ENCODE measurements at regions not wholly inside any gene's neighbourhood (a gene's known extent, or its start where the extent isn't known, plus 50 kb on each side); places are given as distances from the start of the nearest gene placed in this dataset.
A peak's percentile ranks its signal among the peaks of the same experiment; 100 is the strongest.
"Not testable (repeated sequence)": the region's sequence is repeated elsewhere in the genome, so short reads cannot be mapped to it uniquely, and the experiment has no call there.

- peak; percentile 7 for DNase-seq (ENCODE audit: low read depth)
These were observed 179.9 kb upstream of the TSHZ3 start for GRCh38 chr19:31529121-31529520.

- no peak for DNase-seq (ENCODE audit: low read depth)
These were observed 181.5 kb upstream of the TSHZ3 start for GRCh38 chr19:31530781-31531180.

GRCh38 chr19:31531326-31531725, 182.1 kb upstream of the TSHZ3 start:
- DNase-seq (ENCODE audit: low read depth): no peak

DNA sequence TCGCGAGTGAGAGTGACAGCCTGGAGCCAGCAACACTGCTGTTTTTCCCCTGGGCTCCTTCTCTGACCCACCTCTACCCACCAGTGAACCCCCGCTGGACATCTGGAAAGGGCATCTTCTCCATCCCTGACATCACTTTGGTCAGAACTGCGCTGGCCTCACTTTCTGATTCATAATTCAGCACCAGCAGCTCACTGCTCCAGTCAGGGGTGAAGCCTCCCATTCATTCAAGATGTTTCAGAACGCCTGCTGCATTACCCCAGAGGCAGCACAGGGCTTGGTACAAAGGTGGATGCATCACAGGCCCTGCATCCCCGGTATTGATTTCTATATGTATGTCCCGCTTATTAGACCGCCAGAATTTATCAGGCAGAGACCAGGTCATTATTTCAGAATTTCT, 182.8 kb upstream of the TSHZ3 start:
- DNase-seq (ENCODE audit: low read depth): no peak

- DNase-seq (ENCODE audit: low read depth): no peak
These were observed 183.9 kb upstream of the TSHZ3 start for GRCh38 chr19:31533114-31533513.

GRCh38 chr19:31534231-31534630, 185.0 kb upstream of the TSHZ3 start:
- no peak for DNase-seq (ENCODE audit: low read depth)

GRCh38 chr19:31534786-31535657, 185.8 kb upstream of the TSHZ3 start:
- no peak for DNase-seq (ENCODE audit: low read depth)

DNA sequence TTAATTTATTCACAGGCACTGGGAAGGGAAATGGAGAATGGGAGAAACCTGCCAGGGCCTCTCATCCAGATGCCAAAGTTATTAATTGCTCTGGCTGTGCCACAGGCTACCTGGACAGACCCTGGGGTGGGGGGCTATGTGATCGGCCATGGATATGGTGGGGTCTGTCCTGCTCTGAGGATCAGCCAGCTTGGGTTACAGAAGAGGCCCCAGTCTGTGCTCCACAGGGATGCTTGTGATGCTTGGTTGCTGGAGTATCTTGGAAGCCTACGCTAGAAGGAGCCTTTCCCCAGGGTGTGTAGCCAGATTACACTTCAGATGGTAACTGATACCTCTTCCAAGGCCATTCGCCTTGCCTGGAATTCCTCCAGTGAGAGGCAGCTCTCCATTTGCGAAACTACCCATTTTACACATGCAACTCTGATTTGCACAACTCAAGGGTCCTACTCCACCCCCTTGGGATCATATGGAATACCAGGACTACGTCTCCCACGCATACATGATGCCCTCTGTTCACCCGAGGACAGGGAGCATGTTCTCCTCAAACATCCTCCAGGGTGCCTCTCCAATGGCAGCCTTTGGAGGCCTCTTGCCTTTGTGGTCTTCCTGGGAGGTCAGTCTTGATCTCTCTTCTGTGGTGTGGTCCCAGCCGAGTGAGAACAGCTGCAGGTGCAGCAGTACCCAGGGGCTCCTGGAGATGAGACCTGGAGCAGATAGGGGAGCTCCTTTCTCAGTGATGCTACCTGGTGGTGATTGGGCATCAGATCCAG, 186.6 kb upstream of the TSHZ3 start:
- no peak for DNase-seq (ENCODE audit: low read depth)

- DNase-seq (ENCODE audit: low read depth): no peak
These were observed 187.9 kb upstream of the TSHZ3 start for GRCh38 chr19:31537136-31537535.

GRCh38 chr19:31537902-31538301, 188.7 kb upstream of the TSHZ3 start:
- DNase-seq (ENCODE audit: low read depth): not testable (repeated sequence)

DNA sequence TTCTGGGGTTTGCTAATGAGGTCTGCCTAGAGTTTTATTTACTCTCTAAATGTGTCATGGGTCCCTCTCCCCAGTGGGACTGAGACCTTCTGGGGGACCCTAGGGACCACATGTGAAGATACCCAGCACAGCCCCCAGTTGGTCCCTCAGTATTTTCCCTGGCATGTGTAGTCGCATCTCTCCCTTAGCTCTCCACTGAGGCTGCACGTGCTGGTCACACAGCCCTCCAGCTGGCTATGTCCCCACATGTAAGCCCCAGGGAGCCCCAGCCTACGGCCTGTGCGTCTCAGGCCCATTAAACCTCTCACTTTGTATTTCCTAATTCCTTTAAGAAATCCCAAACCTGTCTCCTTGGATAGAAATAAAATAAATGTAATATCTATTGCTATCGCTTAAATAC, 189.6 kb upstream of the TSHZ3 start:
- DNase-seq (ENCODE audit: low read depth): no peak

DNA sequence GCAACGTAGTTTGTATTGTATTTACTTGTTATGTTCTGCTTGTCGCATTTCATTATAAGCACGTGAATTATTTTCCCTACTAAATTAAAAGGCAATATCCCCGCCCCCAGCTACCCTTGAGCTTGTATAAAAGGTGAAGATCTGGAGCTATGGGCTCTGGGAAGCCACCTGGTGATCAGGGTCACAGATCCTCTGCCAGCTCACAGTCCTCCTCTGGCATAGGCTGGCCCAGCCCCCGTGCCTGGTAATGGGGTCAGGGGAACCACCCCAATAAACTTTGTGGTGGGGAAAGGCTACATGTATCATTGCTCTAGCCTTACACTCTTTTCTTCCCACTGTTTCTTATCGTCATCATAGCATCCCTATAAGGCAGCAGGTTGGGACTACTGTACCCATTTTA, 190.2 kb upstream of the TSHZ3 start:
- no peak for DNase-seq (ENCODE audit: low read depth)

GRCh38 chr19:31541396-31541795, 192.2 kb upstream of the TSHZ3 start:
- no peak for DNase-seq (ENCODE audit: low read depth)

- no peak for DNase-seq (ENCODE audit: low read depth)
These were observed 194.2 kb upstream of the TSHZ3 start for GRCh38 chr19:31543456-31543855.

DNA sequence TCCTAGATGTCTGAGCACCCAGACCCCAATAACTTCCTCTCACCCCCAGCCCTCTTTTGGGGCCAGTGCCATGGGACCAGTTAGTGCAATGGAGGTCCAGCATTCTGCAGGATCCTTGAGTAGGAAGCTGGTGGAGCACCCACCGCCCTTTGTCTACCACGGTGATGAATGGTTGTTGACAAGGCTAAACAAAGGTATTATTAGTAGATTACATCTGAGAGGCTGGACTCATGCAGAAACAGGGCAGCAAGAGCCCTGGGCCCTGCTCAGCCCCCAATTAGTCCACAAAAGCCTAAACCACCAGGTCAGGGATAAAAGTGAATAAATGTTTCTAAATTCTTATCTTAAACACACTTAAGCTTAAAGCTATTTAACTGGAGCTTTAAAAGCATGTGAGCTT, 196.5 kb upstream of the TSHZ3 start:
- DNase-seq (ENCODE audit: low read depth): no peak

DNA sequence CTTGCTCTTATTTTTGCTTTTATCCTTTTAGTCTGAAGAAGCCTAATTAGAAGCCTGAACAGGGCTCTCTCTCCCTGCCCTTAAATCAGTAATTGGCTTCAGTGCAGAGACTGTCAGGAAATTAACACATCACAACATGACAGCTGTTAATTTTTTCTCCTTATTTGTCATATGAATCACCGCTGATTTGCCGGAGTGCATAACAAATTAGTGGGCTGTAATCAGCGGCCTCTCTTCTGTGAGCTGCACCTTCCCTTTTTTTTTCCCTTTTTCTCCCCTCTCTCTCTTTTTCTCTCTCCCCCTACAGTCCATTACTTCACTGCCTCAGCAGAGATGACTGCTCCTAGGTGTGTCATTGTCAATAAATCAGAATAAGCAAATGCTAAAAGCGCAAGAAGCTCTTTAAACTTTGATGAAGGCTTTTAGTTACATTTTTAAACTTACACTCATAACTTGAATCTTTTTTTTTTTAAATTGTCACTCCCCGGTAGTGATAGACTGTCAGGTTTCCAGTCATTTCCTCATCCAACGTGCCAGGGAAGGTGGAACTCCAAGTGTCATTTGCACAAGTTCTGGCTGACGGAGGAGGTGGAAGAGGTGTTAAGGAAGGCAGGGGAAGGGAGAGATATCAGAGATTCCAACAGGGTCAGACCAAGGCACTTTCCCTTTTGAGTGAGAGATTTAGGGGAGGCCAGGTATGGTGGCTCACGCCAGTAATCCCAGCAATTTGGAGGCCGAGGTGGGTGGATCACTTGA, 197.1 kb upstream of the TSHZ3 start:
- no peak for DNase-seq (ENCODE audit: low read depth)

DNA sequence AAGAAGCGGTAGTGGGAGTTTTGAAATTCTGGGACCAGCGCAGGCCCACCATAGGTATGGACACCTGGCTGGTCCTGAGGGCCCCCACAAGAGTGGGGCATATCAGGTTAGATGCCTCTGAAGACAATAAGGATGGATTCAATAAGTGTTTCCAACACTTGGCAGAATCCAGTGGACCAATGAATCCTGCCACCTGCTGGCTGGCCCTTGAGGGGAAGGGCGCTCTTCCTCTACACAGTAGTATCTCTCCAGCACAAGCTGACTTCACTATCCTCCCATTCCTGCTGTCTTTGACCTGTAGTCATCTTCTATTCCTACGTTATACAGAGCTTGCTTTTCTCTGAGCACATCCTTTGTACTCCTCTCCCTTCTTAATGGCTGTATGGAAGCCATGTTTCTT, 199.7 kb upstream of the TSHZ3 start:
- no peak for DNase-seq (ENCODE audit: low read depth)

GRCh38 chr19:31553112-31553845, 204.0 kb upstream of the TSHZ3 start:
- no peak for DNase-seq (ENCODE audit: low read depth)

- DNase-seq (ENCODE audit: low read depth): no peak
These were observed 204.6 kb upstream of the TSHZ3 start for GRCh38 chr19:31553846-31554215.

GRCh38 chr19:31554360-31554759, 205.1 kb upstream of the TSHZ3 start:
- no peak for DNase-seq (ENCODE audit: low read depth)

DNA sequence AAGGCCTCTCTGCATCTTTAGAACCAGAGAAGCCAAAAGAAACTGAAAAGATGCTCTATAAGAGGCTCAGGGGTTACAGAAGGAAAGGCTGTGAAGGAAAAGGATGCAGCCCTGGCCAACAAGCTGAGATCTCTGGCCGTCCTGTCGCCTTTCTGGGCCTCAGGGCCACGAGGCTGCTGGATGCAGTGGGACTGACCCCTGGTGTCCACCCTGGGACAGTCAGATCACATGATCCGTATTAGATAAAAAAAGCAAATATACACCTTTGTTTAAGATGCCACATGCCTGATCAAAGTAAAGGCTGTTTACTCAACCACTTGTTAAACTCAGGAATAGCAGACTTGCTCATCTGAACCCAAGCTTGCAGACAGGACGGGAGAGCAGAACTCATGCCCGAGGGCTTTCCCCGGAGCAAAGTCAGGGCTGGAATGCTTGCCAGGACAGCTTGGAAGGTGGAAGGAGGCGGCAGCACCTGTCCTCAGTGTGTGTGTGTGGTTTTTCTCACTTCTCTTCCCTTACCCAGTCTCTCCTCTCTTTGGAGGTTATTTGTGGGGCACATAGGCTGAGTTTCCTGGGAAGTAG, 206.5 kb upstream of the TSHZ3 start:
- no peak for DNase-seq (ENCODE audit: low read depth)
